ENCODE measurements at regions not wholly inside any gene's neighbourhood (a gene's known extent, or its start where the extent isn't known, plus 50 kb on each side); places are given as distances from the start of the nearest gene placed in this dataset.

DNA sequence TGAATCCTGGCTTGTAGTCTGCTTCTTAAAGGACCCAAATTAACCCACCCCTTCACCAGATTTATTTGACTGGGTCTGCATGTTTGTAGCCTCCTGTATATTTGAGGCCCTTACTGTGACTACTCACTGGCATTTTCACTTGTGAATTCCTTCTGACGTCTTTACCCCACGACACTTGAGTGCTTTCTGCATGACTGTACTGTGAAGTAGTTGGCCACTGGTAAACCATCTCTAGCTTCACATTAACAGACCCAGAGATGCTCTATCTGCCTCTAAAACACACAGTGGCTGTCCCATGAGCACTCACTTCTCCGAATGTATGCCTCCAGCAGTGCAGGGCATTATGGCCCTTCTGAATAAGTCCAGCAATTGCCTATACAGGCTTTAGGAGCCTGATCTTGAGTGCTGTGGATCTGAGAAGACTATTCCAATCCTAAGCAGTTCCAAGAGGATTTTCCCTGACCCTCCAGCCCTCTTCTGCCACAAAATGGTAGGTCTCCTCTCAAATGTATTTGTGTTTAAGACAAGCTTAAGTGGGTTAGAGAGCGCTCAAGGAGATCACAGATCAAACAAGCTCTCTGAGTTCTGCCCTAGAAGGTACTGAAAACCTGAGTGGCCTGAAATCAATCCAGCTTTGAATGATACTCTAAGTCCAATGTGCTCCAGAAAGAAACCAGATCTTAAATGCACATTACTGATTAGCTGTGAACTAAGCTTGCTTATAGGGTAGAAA lies 534.7 kb downstream of the RPS29 start:
- POLR2A ChIA-PET = no interaction called here
- Histone ChIP-seq H3K4me3 (replicated peaks in 1 of 2; ENCODE audit: low read depth in 1 of 2, low read length in 2 of 2) (no peak overlapping the region), H3K9me3 (ENCODE audit: control insufficient read depth in 1 of 2, insufficient read depth in 1 of 2, low read depth in 1 of 2, low read length in 2 of 2) (no peaks in the 10 kb centered on the region), H3K36me3 (ENCODE audit: control insufficient read depth in 1 of 2, insufficient read depth in 2 of 2, low read length in 2 of 2) (no peaks in the 10 kb centered on the region), H3K4me2 (ENCODE audit: low read length) (no peak overlapping the region), H3K27me3 (ENCODE audit: insufficient read depth, low read length) (no peaks in the 10 kb centered on the region), H3K79me2 (ENCODE audit: insufficient read depth, low read length) (no peaks in the 10 kb centered on the region), H3K27ac (ENCODE audit: low read depth, low read length) (no peak overlapping the region), H2AFZ (ENCODE audit: low read depth, low read length, poor library complexity, severe bottlenecking) (no peak overlapping the region), H3K4me1 (ENCODE audit: control insufficient read depth in 1 of 2, insufficient read depth in 2 of 2, low read length in 2 of 2) (no peaks in the 10 kb centered on the region), H4K20me1 (ENCODE audit: insufficient read depth) (no peaks in the 10 kb centered on the region), H3K9me2 (ENCODE audit: insufficient read depth) (no peaks in the 10 kb centered on the region), H3K9ac (ENCODE audit: low read length) (no peak overlapping the region)
- TF ChIP-seq SRF (IDR thresholded peaks at IDR 0.05; ENCODE audit: low read depth) (no peak), SP1 (IDR thresholded peaks at IDR 0.05; ENCODE audit: low read depth) (no peak), POLR2AphosphoS5 (IDR thresholded peaks at IDR 0.05; ENCODE audit: low read depth, low read length) (no peak), POLR2A (IDR thresholded peaks at IDR 0.05; ENCODE audit: borderline replicate concordance, extremely low read depth, insufficient read depth, insufficient read length) (no peak), ZFX (IDR thresholded peaks at IDR 0.05) (no peak)
- TF ChIP-seq, protein P1, sequence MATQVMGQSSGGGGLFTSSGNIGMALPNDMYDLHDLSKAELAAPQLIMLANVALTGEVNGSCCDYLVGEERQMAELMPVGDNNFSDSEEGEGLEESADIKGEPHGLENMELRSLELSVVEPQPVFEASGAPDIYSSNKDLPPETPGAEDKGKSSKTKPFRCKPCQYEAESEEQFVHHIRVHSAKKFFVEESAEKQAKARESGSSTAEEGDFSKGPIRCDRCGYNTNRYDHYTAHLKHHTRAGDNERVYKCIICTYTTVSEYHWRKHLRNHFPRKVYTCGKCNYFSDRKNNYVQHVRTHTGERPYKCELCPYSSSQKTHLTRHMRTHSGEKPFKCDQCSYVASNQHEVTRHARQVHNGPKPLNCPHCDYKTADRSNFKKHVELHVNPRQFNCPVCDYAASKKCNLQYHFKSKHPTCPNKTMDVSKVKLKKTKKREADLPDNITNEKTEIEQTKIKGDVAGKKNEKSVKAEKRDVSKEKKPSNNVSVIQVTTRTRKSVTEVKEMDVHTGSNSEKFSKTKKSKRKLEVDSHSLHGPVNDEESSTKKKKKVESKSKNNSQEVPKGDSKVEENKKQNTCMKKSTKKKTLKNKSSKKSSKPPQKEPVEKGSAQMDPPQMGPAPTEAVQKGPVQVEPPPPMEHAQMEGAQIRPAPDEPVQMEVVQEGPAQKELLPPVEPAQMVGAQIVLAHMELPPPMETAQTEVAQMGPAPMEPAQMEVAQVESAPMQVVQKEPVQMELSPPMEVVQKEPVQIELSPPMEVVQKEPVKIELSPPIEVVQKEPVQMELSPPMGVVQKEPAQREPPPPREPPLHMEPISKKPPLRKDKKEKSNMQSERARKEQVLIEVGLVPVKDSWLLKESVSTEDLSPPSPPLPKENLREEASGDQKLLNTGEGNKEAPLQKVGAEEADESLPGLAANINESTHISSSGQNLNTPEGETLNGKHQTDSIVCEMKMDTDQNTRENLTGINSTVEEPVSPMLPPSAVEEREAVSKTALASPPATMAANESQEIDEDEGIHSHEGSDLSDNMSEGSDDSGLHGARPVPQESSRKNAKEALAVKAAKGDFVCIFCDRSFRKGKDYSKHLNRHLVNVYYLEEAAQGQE (IDR thresholded peaks at IDR 0.05; ENCODE audit: low read depth) = no peak
- TF ChIP-seq, protein P2, sequence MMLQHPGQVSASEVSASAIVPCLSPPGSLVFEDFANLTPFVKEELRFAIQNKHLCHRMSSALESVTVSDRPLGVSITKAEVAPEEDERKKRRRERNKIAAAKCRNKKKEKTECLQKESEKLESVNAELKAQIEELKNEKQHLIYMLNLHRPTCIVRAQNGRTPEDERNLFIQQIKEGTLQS (IDR thresholded peaks at IDR 0.05) = no peak
- DNase-seq (ENCODE audit: low read depth, low spot score) (no peak), ATAC-seq (no peak)
- intact Hi-C loops (cut with micrococcal nuclease) = no loop called here
- RAD21 ChIA-PET (ENCODE audit: low non-redundant PET in 1 of 2, low total read pairs in 2 of 2, uncharacterized antibody in 2 of 2, unreplicated experiment in 2 of 2) = no interaction called here
- CTCF ChIA-PET = no interaction called here
- no TSS peak for BruUV-seq (replicated peaks)
